OCI-LY3 (cell line): ENCODE measurements at regions not wholly inside any gene's neighbourhood (a gene's known extent, or its start where the extent isn't known, plus 50 kb on each side); places are given as distances from the start of the nearest gene placed in this dataset.
A peak's percentile ranks its signal among the peaks of the same experiment; 100 is the strongest.

Source experiments
- H2AFZ ChIP-seq: fragments of 200-600, 300-600 bp; shearing (Covaris generic); 2 replicates; pipeline ENCODE4 v1.6.0; 2014; ENCODE audit warnings: antibody characterized with exemption, low read depth, low read length
- H3K27ac ChIP-seq: fragments of 200-600, 300-600 bp; sonication (generic); 2 replicates; pipeline ENCODE4 v1.5.1; 2014; ENCODE audit warnings: mild to moderate bottlenecking, low read length, moderate library complexity, mixed read lengths
- H3K27me3 ChIP-seq: fragments of 200-600, 300-600 bp; sonication (generic); 2 replicates; pipeline ENCODE4 v1.6.1; 2014; ENCODE audit warnings: low read depth, low read length, mixed read lengths
- H3K36me3 ChIP-seq: fragments of 200-600, 300-600 bp; sonication (generic); replicated peaks from 2 replicates; pipeline ENCODE3; 2014; ENCODE audit warnings: low read depth, low read length, mixed read lengths
- H3K4me1 ChIP-seq: fragments of 300-600, 200-600 bp; sonication (generic); 2 replicates; pipeline ENCODE4 v1.6.1; 2014; ENCODE audit warnings: low read length, mixed read lengths
- H3K4me2 ChIP-seq: fragments of 200-600, 300-600 bp; sonication (generic); 2 replicates; pipeline ENCODE4 v1.6.1; 2014; ENCODE audit warnings: low read length, mixed read lengths
- H3K4me3 ChIP-seq: fragments of 300-600, 200-600 bp; sonication (generic); 2 replicates; pipeline ENCODE4 v1.5.1; 2014; ENCODE audit warnings: antibody characterized with exemption, mild to moderate bottlenecking, low read length, moderate library complexity
- H3K79me2 ChIP-seq: fragments of 300-600, 200-600 bp; shearing (Covaris generic); 2 replicates; pipeline ENCODE4 v1.6.1; 2014; ENCODE audit warnings: mild to moderate bottlenecking, low read length, mixed read lengths
- H3K9ac ChIP-seq: fragments of 300-600, 200-600 bp; shearing (Covaris generic); 2 replicates; pipeline ENCODE4 v1.6.0; 2014; ENCODE audit warnings: mild to moderate bottlenecking, low read length, moderate library complexity
- H3K9me3 ChIP-seq: fragments of 200-600, 300-600 bp; shearing (Covaris generic); 2 replicates; pipeline ENCODE4 v1.6.1; 2014; ENCODE audit warnings: low read length, mixed read lengths; ENCODE audit not compliant: insufficient read depth
- H4K20me1 ChIP-seq: fragments of 200-600, 300-600 bp; sonication (generic); 2 replicates; pipeline ENCODE4 v1.6.1; 2016; ENCODE audit warnings: low read length, mixed read lengths; ENCODE audit not compliant: insufficient read depth
- CTCF ChIP-seq: fragments of 200-600, 300-600 bp; sonication (generic); IDR thresholded peaks from 2 replicates; pipeline ENCODE4 v1.5.1; 2014; ENCODE audit warnings: antibody characterized with exemption, low read length, low read depth
- EZH2phosphoT487 ChIP-seq: fragments of 200-600 bp; shearing (Covaris generic); IDR thresholded peaks from 2 replicates; pipeline ENCODE4 v1.6.1; 2018; ENCODE audit warnings: antibody characterized with exemption, mixed run types, low read depth

- Histone ChIP-seq H2AFZ (no peak overlapping the region), H3K4me1 (peaks cover 1% of the 10 kb centered on the region), H3K4me3 (no peak overlapping the region), H3K9ac (no peak overlapping the region), H3K4me2 (no peak overlapping the region), H3K27me3 (no peaks in the 10 kb centered on the region), H3K36me3 (no peaks in the 10 kb centered on the region), H3K79me2 (no peaks in the 10 kb centered on the region), H4K20me1 (no peaks in the 10 kb centered on the region), H3K9me3 (no peaks in the 10 kb centered on the region), H3K27ac (no peak overlapping the region)
- no peak for TF ChIP-seq CTCF
Measured at GRCh38 chr1:20432341-20432740, 53.7 kb downstream of the CAMK2N1 start.

GRCh38 chr1:20431176-20431460, 54.9 kb downstream of the CAMK2N1 start:
- Histone ChIP-seq H4K20me1 (no peaks in the 10 kb centered on the region), H3K4me1 (peaks cover 14% of the 10 kb centered on the region), H3K36me3 (no peaks in the 10 kb centered on the region), H3K4me2 (no peak overlapping the region), H3K4me3 (no peak overlapping the region), H3K27ac (no peak overlapping the region), H3K9ac (no peak overlapping the region), H3K27me3 (no peaks in the 10 kb centered on the region), H3K9me3 (no peaks in the 10 kb centered on the region), H3K79me2 (no peaks in the 10 kb centered on the region), H2AFZ (no peak overlapping the region)
- TF ChIP-seq CTCF: no peak

- no peak overlapping the region for H3K4me3 ChIP-seq
- no peaks in the 10 kb centered on the region for H3K36me3 ChIP-seq
- H3K27me3 ChIP-seq: no peaks in the 10 kb centered on the region
- no peaks in the 10 kb centered on the region for H3K79me2 ChIP-seq
- peaks cover 19% of the 10 kb centered on the region for H3K4me1 ChIP-seq
- no peak overlapping the region for H2AFZ ChIP-seq
- no peak overlapping the region for H3K9ac ChIP-seq
- no peaks in the 10 kb centered on the region for H3K9me3 ChIP-seq
- no peak overlapping the region for H3K4me2 ChIP-seq
- TF ChIP-seq EZH2phosphoT487: no peak
- peak; percentile 91 for TF ChIP-seq CTCF
- no peaks in the 10 kb centered on the region for H4K20me1 ChIP-seq
- no peak overlapping the region for H3K27ac ChIP-seq
Measured at GRCh38 chr1:20430355-20431175, 55.4 kb downstream of the CAMK2N1 start.

- H3K9ac ChIP-seq: no peak overlapping the region
- TF ChIP-seq EZH2phosphoT487: no peak
- TF ChIP-seq CTCF: no peak
- no peak overlapping the region for H3K4me2 ChIP-seq
- no peak overlapping the region for H2AFZ ChIP-seq
- no peaks in the 10 kb centered on the region for H3K9me3 ChIP-seq
- H4K20me1 ChIP-seq: no peaks in the 10 kb centered on the region
- peaks cover 19% of the 10 kb centered on the region for H3K4me1 ChIP-seq
- H3K27me3 ChIP-seq: 0 out of 2 replicates have a peak, but pooled peaks cover 3% of the 10 kb centered on the region
- no peak overlapping the region for H3K4me3 ChIP-seq
- H3K79me2 ChIP-seq: no peaks in the 10 kb centered on the region
- H3K36me3 ChIP-seq: no peaks in the 10 kb centered on the region
- no peak overlapping the region for H3K27ac ChIP-seq
Measured at GRCh38 chr1:20429296-20429695, 56.7 kb downstream of the CAMK2N1 start.
